NCI-H1092 (cell line): ENCODE measurements at regions not wholly inside any gene's neighbourhood (a gene's known extent, or its start where the extent isn't known, plus 50 kb on each side); places are given as distances from the start of the nearest gene placed in this dataset.
"Not testable (repeated sequence)": the region's sequence is repeated elsewhere in the genome, so short reads cannot be mapped to it uniquely, and the experiment has no call there.

Experiments used
- DNase-seq: peaks from one replicate; lab custom pipeline; 2025; lab: John Stamatoyannopoulos, UW

DNA sequence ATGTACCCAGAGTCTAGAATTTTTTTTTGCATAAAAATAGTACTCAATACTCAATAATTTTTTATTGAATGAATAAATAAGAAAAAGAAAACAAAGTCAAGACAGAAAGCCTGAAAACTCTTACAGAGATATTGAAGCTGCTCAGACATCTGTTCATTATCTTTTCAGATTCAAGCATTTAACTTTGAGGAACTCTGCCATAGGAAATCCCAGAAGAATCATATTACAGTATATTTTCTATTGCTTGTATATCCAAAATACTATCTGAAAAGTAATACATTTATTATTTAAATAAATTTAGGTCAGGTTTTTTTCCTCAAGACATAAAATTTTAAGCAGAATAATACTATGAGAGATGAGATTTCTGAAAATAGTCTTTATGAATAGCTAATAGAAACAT is 755.9 kb upstream of the ADGRL4 start:
- no peak for DNase-seq

DNA sequence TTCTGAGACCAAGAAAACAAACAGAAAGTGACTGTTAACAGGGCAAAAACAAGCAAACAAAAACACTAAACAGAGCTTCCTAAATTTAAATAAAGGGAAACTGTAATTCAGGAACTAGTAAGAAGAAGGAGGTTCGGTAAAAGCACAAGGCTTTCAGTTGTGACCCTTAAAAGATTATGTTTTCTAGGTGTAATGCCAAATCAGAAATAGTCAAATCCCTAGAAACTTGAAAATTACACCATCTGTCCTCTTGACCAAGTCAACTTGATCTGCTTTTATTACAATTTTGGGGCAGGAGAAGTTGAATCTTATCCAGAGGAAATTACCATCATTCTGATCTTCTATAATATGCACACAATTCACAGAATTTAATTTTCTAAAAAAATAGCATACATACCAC is 754.0 kb upstream of the ADGRL4 start:
- DNase-seq, result no peak

DNA sequence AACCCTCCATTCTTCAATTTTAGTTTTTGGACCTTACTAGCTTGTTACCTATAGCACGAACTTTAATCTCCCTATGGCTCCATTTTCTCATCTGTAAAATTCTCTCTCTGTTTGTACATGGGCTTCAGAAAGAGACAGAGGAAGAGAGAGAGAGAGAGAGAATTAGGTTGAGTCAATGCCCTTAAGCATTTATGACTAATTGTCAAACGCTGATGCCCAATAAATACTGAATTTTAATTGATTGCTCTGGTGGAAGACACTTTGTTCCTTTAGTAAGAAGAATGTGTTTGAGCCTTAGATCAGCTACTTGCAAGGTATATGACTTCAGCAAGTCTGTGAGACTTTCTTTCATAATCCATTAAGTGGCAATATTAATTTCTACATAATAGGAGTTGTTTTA is 743.1 kb upstream of the ADGRL4 start:
- DNase-seq, result no peak

DNA sequence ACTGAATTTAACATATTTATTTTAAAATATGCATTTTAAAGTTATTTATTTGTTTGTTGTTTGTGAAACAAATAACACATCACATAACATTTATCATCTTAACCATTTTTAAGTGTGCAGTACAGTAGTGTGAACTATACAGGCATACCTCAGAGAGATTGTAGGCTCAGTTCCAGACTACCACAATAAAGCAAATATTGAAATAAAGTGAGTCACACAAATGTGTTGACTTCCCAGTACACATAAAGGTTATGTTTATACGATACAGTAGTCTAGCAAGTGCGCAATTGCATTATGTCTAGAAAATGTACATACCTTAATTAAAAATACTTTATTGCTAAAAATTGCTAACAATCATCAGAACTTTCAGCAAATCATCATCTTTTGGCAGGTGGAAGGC is 739.4 kb upstream of the ADGRL4 start:
- no peak for DNase-seq

DNA sequence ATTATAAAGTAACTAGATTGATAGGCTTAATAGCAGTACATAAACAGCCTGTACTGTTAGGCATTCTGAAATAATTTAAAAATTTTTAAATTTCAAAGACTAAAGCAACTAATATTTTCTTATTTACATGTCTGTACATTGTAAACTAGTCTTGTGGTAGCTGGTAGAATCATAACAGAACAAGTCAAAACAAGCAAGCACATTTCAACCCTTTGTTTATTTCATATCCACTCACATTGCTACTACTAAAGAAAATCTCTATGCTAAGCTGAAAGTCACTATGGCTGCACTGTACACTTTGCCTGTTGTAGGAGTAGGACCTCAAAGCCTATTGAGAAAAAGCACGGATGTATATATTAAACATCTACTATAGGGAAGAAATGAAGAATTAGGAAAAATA is 738.2 kb upstream of the ADGRL4 start:
- DNase-seq, result no peak

DNA sequence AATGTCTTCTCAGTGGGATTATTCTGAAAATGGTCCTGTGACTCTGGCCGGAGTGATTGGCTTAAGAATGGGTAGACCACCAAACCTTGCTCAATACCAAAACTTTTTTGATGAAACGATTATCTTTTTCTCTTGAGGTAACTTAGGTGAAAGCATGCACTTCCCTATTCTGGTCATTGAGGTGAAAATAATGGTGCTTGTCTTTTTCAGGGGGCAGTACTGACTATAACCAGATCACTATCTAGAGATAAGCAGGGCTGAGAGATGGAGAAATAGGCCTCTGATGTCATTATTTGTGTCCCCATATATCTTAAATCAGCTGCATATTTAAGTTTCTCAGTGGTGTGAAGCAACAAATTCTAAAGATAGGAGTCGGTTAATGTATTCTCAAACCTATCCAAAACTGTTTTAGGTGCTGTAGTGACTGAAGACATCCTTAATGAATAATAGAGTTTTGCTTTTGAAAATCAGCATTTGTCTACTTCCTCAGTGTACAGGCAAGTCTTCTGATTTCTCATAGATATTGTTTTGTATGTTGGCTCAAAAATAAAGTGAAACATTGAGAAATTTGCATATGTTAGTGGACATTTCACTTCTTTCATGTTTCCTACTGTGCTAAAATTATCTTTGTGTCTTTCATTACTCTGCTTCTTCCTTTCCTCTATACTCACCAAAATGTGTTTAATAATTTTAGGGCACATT is 735.3 kb upstream of the ADGRL4 start:
- no peak for DNase-seq

DNA sequence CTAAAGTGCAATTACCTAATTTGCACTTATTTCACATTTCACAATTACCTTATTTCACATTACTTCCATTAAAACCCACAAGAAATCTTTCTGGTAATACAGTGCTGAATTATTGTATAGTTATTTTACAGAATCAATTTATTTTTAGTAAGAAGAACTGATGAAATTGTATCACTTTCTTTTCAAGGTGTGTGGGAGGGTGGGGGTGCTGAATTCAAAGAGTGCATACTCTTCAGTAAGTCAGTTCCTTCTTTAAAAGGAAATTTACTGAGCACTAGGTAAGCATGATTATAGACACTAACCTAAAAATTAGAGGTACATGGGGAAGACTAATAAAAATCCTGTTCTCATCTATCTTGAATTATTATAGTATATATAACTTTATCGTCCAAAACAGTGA is 731.6 kb upstream of the ADGRL4 start:
- no peak for DNase-seq

DNA sequence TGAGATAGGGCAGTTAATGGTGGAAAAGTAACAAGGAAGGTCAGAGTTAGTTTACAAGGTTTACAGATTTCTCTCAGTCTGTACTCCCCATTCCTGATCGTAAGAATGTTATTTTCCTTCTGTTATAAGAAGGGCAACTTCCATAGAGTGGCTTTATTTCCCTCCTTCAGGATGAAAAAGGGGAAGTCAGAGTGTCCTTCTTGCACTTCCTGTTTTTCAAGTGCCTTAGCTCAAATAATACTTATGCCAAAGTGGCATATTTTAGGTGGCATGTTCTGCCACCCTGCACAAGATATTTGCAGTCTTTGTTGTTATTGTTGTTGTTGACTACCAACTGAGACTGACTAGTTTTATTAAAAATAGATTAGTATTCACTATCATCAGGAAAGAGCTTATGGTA is 730.7 kb upstream of the ADGRL4 start:
- DNase-seq, result no peak

DNA sequence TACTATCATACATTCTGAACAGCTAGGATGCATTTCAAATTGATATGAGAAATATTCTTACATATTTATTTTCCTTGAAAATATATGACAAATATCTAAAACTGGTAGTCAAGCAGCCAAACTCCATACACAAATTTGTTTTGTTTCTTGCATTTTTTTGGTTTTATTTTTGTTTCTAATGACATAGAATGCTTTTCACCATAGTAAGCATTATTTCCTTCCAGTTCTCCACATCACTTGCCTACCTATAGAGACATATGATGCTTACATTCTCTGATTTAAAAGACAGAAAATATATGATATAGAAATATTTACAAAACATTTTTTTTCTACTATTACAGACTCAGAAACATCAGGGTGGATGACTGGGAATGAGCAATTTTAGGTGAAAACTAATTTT is 726.4 kb upstream of the ADGRL4 start:
- DNase-seq, result no peak

DNA sequence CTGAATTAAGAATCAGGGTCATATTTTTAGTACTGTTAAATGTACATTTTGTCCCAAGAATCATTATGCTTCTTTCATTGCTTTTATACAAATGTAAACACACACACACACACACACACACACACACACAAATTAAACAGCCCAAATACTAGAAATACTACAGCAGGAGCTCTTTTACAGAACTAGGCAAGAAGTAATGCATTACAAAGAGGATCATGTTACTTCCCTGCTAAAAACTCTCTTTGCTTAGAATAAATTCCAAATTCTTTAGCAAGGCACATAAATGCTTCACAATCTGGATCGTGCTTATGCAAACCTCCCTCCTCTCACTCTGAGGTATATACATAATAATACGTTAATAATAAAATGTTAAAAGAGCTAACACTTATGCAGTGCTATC is 720.4 kb upstream of the ADGRL4 start:
- DNase-seq, result no peak

DNA sequence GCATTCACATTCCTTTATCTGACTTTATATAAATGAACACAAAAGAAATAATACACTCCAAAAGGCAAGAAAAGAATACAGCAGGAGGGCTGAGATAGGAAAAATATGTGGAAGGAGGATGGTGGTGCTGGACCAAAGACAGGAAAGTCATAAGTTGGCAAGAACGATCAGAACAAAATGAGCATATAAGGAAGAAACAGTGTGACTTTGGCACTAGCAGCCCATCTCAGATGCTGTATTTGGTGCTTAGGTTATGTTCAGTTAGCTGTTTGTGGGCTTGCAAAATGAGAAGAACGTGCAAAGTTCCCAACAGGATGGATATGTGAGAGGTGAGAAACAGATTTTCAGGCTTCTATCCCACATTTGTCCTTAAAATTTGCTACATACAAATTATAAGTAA is 719.8 kb upstream of the ADGRL4 start:
- no peak for DNase-seq

DNA sequence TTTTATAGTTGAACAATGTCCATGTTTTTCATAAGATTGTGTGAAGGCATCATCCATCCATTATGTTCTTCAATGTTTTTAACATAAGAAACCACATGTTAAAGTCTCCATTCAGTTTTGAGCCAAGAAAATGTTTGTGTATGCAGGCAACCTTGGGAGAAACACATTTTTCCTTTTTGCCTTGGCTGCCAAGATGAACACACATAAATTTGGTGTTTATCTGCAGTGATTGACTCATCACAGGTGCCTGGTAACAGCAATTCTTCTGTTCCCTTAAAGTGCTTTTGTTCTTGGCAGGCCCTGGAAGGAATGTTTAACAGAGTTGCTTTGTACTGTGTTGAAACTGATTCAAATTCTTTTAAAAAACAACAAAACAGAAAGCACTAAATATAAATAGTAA is 709.9 kb upstream of the ADGRL4 start:
- no peak for DNase-seq

DNA sequence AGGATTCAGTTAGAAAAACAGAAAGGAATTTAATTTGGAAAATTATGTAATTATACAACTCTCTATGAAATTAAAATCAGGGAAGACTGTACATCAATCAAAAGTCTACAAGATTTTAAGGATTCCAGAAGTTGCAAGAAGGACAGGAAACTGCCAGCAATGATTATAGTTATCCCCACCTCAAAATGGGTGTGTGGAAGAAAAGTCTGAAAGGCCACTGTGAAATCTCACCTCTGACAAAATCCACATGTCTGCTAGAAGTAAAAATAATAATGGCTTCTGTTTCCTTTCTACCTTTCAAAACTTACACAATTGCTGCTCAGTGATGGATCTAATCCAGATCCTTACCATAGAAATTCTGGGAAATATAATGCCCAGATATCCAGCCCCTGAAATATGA is 708.1 kb upstream of the ADGRL4 start:
- no peak for DNase-seq

DNA sequence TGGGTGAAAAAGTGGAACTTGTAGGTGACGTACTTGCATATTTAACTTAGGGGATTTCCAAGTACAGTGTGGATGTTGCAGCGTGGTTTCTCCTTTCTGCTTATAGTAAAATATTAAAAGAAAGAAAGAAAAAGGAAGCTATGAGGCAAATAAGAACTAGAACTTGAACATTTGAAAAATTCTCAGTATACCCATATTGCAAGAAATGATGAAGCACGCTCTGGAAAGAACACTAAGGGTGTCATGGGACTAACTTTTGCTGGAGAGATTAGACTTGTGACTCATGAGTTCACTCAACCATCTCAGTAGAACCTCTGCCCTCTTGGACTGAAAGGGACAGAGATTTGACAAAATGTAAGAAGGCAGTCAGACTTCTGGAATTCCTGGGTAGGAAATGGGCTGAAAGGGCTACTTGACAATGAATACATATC is 704.5 kb upstream of the ADGRL4 start:
- no peak for DNase-seq

DNA sequence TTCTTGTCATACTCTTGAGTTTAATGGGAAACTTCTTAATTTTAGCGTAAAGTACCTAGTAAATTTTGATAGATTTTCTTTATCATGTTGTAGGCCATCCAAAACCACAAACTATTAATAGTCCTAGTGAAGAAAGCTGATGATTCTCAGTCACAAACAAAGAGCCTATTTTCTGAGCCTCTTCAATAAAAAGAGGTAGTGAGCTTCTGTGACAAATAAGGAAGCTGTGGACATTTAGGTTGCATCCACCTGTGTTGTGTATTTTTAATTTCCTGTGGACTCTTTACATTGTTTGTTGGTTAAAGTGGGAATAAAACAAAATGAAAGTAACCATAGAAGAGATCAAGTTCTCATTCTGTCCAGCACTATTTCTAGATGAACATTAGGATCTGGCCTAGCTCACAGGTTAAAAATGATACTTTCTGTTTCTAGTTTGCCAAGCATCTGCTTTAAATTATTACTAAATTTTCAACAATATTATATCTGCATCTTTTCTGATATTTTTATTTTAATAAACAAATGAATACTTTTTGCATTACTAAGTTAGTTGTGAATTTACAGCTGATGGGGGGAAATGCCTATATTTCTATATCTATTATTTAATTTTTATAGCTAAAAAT is 702.2 kb upstream of the ADGRL4 start:
- no peak for DNase-seq

DNA sequence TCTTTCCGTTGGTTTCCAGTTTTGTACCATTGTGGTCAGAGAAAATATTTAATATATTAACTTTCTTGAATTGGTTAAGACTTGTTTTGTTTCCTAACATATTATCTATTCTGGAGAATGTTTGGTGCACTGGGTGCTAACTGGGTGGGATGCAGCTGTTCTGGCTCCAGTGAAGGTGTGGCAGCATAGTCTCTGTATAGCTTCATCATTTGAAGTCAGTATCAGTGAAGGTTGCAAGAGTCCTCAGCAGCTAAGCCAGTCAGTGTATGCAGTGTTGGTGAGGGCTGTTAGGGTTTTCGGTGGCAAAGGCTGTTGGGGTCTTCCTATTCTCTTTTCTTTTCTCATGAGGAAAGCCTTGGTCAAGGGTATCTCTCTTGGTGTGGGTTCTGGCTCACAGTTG is 698.7 kb upstream of the ADGRL4 start:
- DNase-seq, result no peak

DNA sequence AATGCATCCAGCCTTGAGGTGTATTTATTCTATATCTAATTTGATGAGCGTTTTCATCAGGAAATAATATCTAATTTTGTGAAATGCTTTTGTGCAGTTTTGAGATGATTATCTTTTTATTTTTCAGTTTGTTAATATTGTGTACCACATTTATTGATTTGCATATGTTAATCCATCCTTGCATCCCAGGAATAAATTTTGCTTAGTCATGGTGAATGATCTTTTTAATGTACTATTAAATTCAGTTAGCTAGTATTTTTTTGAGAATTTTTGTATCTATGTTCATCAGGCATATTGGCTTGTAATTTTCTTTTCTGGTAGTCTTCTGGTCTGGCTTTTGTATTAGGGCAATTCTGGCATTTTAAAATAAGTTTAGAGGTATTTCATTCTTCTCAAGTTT is 697.5 kb upstream of the ADGRL4 start:
- DNase-seq, result no peak

DNA sequence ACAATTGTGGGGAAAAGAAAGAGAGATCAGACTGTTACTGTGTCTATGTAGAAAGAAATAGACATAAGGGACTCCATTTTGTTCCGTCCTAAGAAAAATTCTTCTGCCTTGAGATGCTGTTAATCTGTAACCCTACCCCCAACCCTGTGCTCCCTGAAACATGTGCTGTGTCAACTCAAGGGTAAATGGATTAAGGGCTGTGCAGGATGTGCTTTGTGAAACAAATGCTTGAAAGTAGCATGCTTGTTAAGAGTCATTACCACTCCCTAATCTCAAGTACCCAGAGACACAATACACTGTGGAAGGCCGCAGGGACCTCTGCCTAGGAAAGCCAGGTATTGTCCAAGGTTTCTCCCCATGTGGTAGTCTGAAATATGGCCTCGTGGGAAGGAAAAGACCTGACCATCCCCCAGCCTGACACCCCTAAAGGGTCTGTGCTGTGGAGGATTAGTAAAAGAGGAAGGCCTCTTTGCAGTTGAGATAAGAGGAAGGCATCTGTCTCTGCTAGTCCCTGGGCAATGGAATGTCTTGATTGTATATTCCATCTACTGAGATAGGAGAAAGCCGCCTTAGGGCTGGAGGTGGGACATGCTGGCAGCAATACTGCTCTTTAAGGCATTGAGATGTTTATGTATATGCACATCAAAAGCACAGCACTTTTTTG is 695.9 kb upstream of the ADGRL4 start:
- DNase-seq, result not testable (repeated sequence)

DNA sequence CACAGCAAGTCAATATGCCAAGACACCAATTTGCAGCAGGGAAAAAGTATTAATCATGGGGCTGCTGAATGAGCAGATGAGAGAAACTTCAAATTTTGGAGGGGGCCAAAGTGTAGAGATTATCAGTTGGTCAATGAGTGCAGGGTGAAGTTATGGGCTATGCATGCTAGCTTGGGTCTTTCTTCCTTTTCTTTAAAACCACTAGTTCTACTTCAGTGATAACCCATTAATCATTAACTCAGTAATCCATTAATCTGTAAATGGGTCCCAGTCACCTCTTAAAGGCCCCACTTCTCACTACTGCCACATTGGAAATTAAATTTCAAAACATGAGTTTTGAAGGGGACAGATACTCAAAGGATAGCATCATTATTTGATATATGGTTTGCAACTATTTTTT is 688.6 kb upstream of the ADGRL4 start:
- DNase-seq, result no peak

DNA sequence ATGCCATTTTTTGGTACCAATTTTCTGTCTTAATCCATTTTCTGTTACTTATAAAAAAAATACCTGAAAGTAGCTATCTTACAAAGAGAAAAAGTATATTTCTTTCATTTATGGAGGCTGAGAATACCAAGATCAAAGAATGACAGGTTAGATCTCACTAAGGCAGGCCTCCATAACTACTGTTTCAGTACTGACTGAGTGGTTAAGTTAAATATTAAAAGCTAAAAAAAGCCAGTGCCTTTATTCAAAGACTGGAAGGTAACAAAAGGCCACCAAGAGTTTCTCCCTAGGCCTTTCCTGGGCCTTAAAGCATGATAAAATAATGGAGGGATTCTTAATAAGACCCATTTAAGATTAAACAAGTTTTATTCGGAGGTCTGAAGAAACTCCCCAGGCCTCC is 687.7 kb upstream of the ADGRL4 start:
- DNase-seq, result no peak

DNA sequence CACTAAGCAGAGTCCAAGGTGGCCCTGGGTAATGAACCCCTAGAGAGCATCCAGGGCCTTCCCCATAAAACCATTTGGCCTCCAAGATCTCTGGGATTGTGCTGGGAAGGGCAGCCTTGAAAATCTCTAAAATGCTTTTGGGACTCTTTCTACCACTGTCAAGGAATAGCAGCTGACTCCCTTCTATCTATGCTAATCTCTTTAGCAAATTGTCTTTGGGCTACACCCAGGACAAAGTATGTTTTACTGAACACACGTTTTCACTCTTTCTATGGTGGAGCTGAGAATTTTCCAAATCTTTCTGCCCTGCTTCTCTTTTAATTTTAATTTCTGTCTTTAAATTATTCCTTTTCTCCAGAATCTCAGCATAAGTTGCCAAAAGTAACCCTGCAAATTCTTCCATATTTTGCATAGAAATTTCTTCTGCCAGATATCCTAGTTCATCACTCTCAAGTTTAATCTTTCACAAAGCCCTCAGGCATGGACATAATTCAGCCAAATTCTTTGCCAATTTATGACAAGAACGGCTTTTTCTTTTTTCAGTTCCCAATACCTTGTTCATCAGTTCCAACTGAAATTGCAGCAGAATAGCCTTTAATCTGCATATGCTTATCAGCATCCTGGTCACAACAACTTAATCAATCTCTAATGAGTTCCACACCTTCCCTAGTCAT is 687.0 kb upstream of the ADGRL4 start:
- DNase-seq, result no peak

DNA sequence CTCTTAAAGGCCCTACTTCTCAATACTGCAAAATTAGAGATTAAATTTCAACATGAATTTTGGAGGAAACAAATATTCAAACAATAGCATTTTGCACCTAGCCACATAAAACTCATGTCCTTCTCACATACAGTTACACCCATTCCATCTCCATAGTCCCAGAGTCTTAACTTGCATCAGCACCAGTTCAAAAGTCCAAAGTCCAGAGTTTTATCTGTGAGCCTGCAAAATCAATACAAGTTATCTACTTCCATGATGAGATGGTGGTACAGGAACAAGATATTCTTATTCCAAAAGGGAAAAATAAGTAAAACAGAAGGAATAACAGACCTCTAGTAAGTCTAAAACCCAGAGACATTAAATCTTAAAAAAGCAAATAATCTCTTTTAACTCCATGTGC is 686.0 kb upstream of the ADGRL4 start:
- no peak for DNase-seq

DNA sequence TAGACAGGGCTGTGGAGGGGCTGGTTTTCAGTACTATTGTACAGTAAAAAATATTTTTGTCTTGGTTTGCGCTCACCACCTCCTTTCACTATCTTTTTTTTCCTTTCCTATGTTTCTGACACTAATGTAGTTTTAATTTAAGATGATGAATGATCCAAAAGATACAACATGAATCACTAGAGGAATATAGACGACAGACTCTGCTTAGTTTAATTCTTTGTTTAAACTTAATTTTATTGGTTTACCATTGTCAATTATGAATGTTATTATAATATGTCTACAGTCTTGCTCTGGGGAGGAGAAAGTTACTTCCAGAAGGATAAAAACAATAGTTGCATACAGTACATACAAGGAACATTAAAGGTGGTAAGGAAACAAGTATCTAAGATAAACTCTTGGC is 682.4 kb upstream of the ADGRL4 start:
- DNase-seq, result no peak
